A673 (cell line): ENCODE measurements at regions not wholly inside any gene's neighbourhood (a gene's known extent, or its start where the extent isn't known, plus 50 kb on each side); places are given as distances from the start of the nearest gene placed in this dataset.

Experiments
- BruUV-seq: library from RNA; stranded (reverse); fragments of 400-500 nt; replicated peaks from 2 replicates; lab custom pipeline; 2021; lab: Mats Ljungman, UMichigan
- CTCF ChIA-PET: fragments of 300-600 bp; sonication (Branson Sonifier 250); formaldehyde crosslinking; loops from one replicate; lab custom pipeline; 2022; ENCODE audit warnings: antibody characterized with exemption; lab: Charles Lee
- POLR2A ChIA-PET: fragments of 300-600 bp; sonication (Branson Sonifier 250); formaldehyde crosslinking; loops from one replicate; lab custom pipeline; 2022; ENCODE audit warnings: antibody characterized with exemption; ENCODE audit not compliant: low non-redundant PET; lab: Charles Lee
- DNase-seq: peaks from one replicate; pipeline ENCODE4 v3.0.0-alpha.2; 2015; ENCODE audit warnings: low spot score
- H3K27ac ChIP-seq: fragments of 200-600 bp; sonication (generic); 2 replicates; pipeline ENCODE4 v1.5.1; 2016; ENCODE audit warnings: mixed run types, low read depth, mild to moderate bottlenecking, mixed read lengths, antibody characterized with exemption, low read length; ENCODE audit not compliant: poor library complexity, severe bottlenecking
- H3K27me3 ChIP-seq: fragments of 200-600 bp; sonication (generic); replicated peaks from 2 replicates; pipeline ENCODE4 v1.6.1; 2017; ENCODE audit warnings: mixed run types, low read depth, mild to moderate bottlenecking, mixed read lengths, antibody characterized with exemption, low read length; ENCODE audit not compliant: insufficient read depth, poor library complexity
- H3K36me3 ChIP-seq: fragments of 200-600 bp; sonication (generic); 2 replicates; pipeline ENCODE4 v1.6.1; 2016; ENCODE audit warnings: mixed run types, mild to moderate bottlenecking, mixed read lengths, antibody characterized with exemption, low read length; ENCODE audit not compliant: insufficient read depth, poor library complexity, severe bottlenecking
- H3K4me1 ChIP-seq: fragments of 200-600 bp; sonication (generic); 2 replicates; pipeline ENCODE4 v1.6.1; 2017; ENCODE audit warnings: mixed run types, mild to moderate bottlenecking, mixed read lengths, antibody characterized with exemption, low read length; ENCODE audit not compliant: insufficient read depth, poor library complexity, severe bottlenecking
- H3K4me3 ChIP-seq: fragments of 200-600 bp; sonication (generic); 2 replicates; pipeline ENCODE4 v1.5.1; 2016; ENCODE audit warnings: low read depth, mixed run types, mild to moderate bottlenecking, mixed read lengths, low read length; ENCODE audit not compliant: poor library complexity, severe bottlenecking
- H3K9me3 ChIP-seq: fragments of 200-600 bp; sonication (generic); 2 replicates; pipeline ENCODE4 v1.6.1; 2016; ENCODE audit warnings: mixed run types, low read depth, mild to moderate bottlenecking, mixed read lengths, antibody characterized with exemption, low read length; ENCODE audit not compliant: poor library complexity, severe bottlenecking
- EZH2 ChIP-seq: fragments of 200-600 bp; sonication (generic); IDR thresholded peaks from 2 replicates; pipeline ENCODE4 v1.6.1; 2017; ENCODE audit warnings: borderline replicate concordance, low read depth, mild to moderate bottlenecking, mixed read lengths, antibody characterized with exemption, low read length; ENCODE audit not compliant: poor library complexity, severe bottlenecking
- intact Hi-C: fragments of 100-400 bp; cut with micrococcal nuclease; formaldehyde crosslinking; loops from one replicate; pipeline ENCODE4 v1.10.0; 2022; ENCODE audit not compliant: unreplicated experiment
- TF ChIP-seq, protein P1 (sequence below): fragments of 300-800, 200-600 bp; sonication (generic); conservative IDR thresholded peaks from 2 replicates; pipeline ENCODE4 v1.5.1; 2017; ENCODE audit warnings: low read depth, mild to moderate bottlenecking, antibody characterized with exemption, low read length, moderate library complexity, mixed read lengths

- no peaks in the 10 kb centered on the region for H3K9me3 ChIP-seq
- no peak overlapping the region for H3K4me3 ChIP-seq
- H3K27me3 ChIP-seq: no peaks in the 10 kb centered on the region
- intact Hi-C loops: no loop called here
- H3K36me3 ChIP-seq: no peaks in the 10 kb centered on the region
- POLR2A ChIA-PET: no interaction called here
- no peak for DNase-seq
- no peak overlapping the region for H3K27ac ChIP-seq
- H3K4me1 ChIP-seq: no peaks in the 10 kb centered on the region
- no TSS peak for BruUV-seq
- CTCF ChIA-PET: no interaction called here
- TF ChIP-seq, protein P1, sequence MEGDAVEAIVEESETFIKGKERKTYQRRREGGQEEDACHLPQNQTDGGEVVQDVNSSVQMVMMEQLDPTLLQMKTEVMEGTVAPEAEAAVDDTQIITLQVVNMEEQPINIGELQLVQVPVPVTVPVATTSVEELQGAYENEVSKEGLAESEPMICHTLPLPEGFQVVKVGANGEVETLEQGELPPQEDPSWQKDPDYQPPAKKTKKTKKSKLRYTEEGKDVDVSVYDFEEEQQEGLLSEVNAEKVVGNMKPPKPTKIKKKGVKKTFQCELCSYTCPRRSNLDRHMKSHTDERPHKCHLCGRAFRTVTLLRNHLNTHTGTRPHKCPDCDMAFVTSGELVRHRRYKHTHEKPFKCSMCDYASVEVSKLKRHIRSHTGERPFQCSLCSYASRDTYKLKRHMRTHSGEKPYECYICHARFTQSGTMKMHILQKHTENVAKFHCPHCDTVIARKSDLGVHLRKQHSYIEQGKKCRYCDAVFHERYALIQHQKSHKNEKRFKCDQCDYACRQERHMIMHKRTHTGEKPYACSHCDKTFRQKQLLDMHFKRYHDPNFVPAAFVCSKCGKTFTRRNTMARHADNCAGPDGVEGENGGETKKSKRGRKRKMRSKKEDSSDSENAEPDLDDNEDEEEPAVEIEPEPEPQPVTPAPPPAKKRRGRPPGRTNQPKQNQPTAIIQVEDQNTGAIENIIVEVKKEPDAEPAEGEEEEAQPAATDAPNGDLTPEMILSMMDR: no peak
- no peak for TF ChIP-seq EZH2
Observed at GRCh38 chr5:26416911-26417310, 621.5 kb downstream of the CDH9 start.

- Histone ChIP-seq H3K27me3 (no peaks in the 10 kb centered on the region), H3K4me3 (no peak overlapping the region), H3K27ac (no peak overlapping the region), H3K4me1 (no peaks in the 10 kb centered on the region), H3K36me3 (no peaks in the 10 kb centered on the region), H3K9me3 (no peaks in the 10 kb centered on the region)
- POLR2A ChIA-PET: no interaction called here
- no peak for TF ChIP-seq EZH2
- TF ChIP-seq, protein P1: no peak
- intact Hi-C loops: no loop called here
- DNase-seq: no peak
- BruUV-seq: no TSS peak
- CTCF ChIA-PET: no interaction called here
Observed at GRCh38 chr5:26415987-26416779, 622.2 kb downstream of the CDH9 start.

DNA sequence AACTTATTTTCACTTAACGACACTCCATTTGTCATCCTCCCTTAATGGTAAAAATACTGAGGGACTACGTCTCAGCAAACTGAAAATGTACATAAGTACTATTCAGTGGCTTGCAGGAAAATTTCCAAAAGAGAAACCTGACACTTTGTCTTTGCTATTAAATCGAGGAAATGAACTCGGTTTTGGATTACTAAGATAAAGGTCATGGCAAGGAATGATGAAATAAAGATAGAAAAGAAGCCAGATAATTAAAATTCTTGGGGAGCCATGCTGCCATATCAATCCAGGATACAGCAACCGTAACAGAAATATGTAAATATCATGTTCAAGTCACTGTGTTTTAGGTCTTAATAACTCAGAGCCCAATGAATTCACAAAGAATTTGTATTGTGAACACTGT, 647.8 kb downstream of the CDH9 start:
- CTCF ChIA-PET: no interaction called here

More for the DNA sequence above, 647.8 kb downstream of the CDH9 start:
- peak; percentile 4 for DNase-seq
- no TSS peak for BruUV-seq
- Histone ChIP-seq H3K4me1 (peaks cover 10% of the 10 kb centered on the region), H3K27ac (no peak overlapping the region), H3K36me3 (no peaks in the 10 kb centered on the region), H3K27me3 (no peaks in the 10 kb centered on the region), H3K9me3 (peaks cover 5% of the 10 kb centered on the region), H3K4me3 (no peak overlapping the region)
- TF ChIP-seq, protein P1: no peak
- no peak for TF ChIP-seq EZH2
- POLR2A ChIA-PET: no interaction called here
- intact Hi-C loops: no loop called here
